Stomach (tissue), 8 donors: ENCODE measurements at regions not wholly inside any gene's neighbourhood (a gene's known extent, or its start where the extent isn't known, plus 50 kb on each side); places are given as distances from the start of the nearest gene placed in this dataset.

Experiments
- DNase-seq, 2 donors: peaks; one replicate each; pipeline versions ENCODE4 v3.0.0 to v3.0.0-alpha.2; 2013 to 2019
- H3K27ac ChIP-seq, 5 donors: fragments of 200-600 bp in 4 of 5; sonication (generic) in 4 of 5; one replicate each; pipeline ENCODE4 v1.5.1; 2013 to 2019; ENCODE audit warnings: mild to moderate bottlenecking in 1 of 5, moderate library complexity in 1 of 5
- H3K27me3 ChIP-seq, 3 donors: fragments of 200-600 bp; sonication (generic); one replicate each; pipeline ENCODE4 v1.5.1; 2017 to 2019; ENCODE audit warnings: mixed run types in 1 of 3
- H3K36me3 ChIP-seq, 4 donors: fragments of 200-600 bp; sonication (generic); 1 replicate in 3 of 4; 2 replicates in 1 of 4; pipeline ENCODE4 v1.5.1; 2016 to 2019
- H3K4me1 ChIP-seq, 4 donors: fragments of 200-600 bp; sonication (generic); one replicate each; pipeline ENCODE4 v1.5.1; 2016 to 2019
- H3K4me3 ChIP-seq, 4 donors: fragments of 200-600 bp; sonication (generic) in 3 of 4; one replicate each; pipeline ENCODE4 v1.5.1; 2016 to 2019; ENCODE audit warnings: mild to moderate bottlenecking in 1 of 4
- H3K9me3 ChIP-seq, 4 donors: fragments of 200-600 bp; sonication (generic); one replicate each; pipeline ENCODE4 v1.5.1; 2016 to 2019
- EP300 ChIP-seq: sonication (generic); formaldehyde crosslinking; IDR thresholded peaks from one replicate; pipeline ENCODE4 v1.6.1; 2017; ENCODE audit warnings: antibody characterized with exemption
- POLR2A ChIP-seq, 4 donors: fragments of 450-650 bp; IDR thresholded peaks; one replicate each; pipeline ENCODE4 v1.6.1; 2016; ENCODE audit warnings: antibody characterized with exemption in 4 of 4, control low read depth in 2 of 4, mild to moderate bottlenecking in 1 of 4, moderate library complexity in 1 of 4
- POLR2AphosphoS5 ChIP-seq, 3 donors: sonication (generic); formaldehyde crosslinking; IDR thresholded peaks; one replicate each; pipeline ENCODE4 v1.6.1; 2016; ENCODE audit warnings: antibody characterized with exemption in 3 of 3
- WGBS, 5 donors: extraction: QIAGEN DNeasy Blood & Tissue Kit in 3 of 5; methylation state at CpG; one replicate each; pipeline versions ENCODE4 v1.1.5 to v1.1.7; 2013 to 2018; 5-methylcytosine and 5-hydroxymethylcytosine counted together
- intact Hi-C: fragments of 100-400 bp; cut with DNase I; formaldehyde crosslinking; loops from one replicate; pipeline ENCODE4 v1.15.1; 2023; ENCODE audit warnings: low total_unique reads
- TF ChIP-seq, protein P1 (sequence below), 7 experiments: fragments of 450-650 bp in 4 of 7; fragments of 200-600 bp in 3 of 7; sonication (generic) in 3 of 7; IDR thresholded peaks; one replicate each; pipeline ENCODE4 v1.5.1; 2016 to 2019; ENCODE audit warnings: antibody characterized with exemption in 7 of 7, control low read depth in 2 of 7, mild to moderate bottlenecking in 1 of 7
- donor health status: healthy with polysubstance abuse.
- donor health status: Bipolar disorder and iron deficiency.
- donor health status: healthy.

DNA sequence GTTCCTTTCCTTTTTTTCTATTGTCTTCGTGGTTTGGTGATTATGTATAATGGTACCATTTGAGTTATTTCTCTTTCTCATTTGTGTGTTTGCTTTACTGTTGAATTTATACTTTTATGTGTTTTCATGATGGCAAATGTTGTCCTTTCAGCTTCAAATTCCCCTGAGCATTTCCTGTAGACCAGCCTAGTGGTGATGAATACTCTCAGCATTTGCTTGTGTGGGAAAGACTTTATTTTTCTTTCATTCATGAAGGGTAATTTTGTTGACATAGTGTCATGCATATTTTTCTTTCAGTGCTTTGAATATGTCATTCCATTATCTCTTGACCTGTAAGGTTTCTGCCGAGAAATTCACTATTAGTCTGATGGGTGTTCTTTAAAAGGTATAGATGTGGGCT, 166.6 kb upstream of the GORAB start:
- Histone ChIP-seq H3K36me3 (no peaks in the 10 kb centered on the region), H3K27me3 (no peaks in the 10 kb centered on the region), H3K9me3 (peaks cover 0 to 15% (median 2%) of the 10 kb centered on the region in 4 donors), H3K4me1 (no peaks in the 10 kb centered on the region), H3K27ac (no peak overlapping the region), H3K4me3 (no peak overlapping the region)
- DNase-seq = no peak
- 48 to 71% (median 65%) methylated on average over 2 of the region's 2 CpGs for WGBS, 5 donors
- TF ChIP-seq, protein P1, sequence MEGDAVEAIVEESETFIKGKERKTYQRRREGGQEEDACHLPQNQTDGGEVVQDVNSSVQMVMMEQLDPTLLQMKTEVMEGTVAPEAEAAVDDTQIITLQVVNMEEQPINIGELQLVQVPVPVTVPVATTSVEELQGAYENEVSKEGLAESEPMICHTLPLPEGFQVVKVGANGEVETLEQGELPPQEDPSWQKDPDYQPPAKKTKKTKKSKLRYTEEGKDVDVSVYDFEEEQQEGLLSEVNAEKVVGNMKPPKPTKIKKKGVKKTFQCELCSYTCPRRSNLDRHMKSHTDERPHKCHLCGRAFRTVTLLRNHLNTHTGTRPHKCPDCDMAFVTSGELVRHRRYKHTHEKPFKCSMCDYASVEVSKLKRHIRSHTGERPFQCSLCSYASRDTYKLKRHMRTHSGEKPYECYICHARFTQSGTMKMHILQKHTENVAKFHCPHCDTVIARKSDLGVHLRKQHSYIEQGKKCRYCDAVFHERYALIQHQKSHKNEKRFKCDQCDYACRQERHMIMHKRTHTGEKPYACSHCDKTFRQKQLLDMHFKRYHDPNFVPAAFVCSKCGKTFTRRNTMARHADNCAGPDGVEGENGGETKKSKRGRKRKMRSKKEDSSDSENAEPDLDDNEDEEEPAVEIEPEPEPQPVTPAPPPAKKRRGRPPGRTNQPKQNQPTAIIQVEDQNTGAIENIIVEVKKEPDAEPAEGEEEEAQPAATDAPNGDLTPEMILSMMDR (IDR thresholded peaks at IDR 0.05) = no peak
- TF ChIP-seq EP300 (no peak), POLR2AphosphoS5 (IDR thresholded peaks at IDR 0.05) (no peak), POLR2A (IDR thresholded peaks at IDR 0.05) (no peak)
- intact Hi-C loops = no loop called here

DNA sequence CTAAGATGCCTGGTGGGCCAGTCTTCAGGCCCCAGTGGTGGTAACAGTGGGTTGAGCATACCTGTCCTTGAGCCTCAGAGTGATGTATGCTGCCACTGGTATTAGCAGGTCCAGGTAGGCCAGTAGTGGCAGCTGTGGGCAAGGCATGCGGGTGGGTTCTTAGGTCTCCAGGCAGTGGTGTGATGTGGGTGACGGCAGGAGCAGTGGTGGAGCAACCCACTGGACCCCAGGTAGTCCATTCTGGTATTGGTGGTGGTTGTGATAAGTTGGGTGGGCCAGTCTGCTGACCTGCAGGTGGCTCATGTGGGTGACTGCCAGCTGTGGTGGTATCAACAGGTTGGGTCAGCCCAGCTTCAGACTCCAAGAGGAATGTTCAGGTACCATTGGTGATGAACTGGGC, 165.0 kb upstream of the GORAB start:
- intact Hi-C loops = no loop called here
- TF ChIP-seq, protein P1 (IDR thresholded peaks at IDR 0.05) = no peak
- TF ChIP-seq POLR2AphosphoS5 (IDR thresholded peaks at IDR 0.05) (no peak), POLR2A (IDR thresholded peaks at IDR 0.05) (no peak), EP300 (no peak)
- Histone ChIP-seq H3K27ac (no peak overlapping the region), H3K9me3 (peaks cover 0 to 16% (median 2%) of the 10 kb centered on the region in 4 donors), H3K4me1 (no peaks in the 10 kb centered on the region), H3K27me3 (no peaks in the 10 kb centered on the region), H3K36me3 (no peaks in the 10 kb centered on the region), H3K4me3 (no peak overlapping the region)
- 73 to 93% (median 80%) methylated on average over 2 of the region's 2 CpGs for WGBS, 5 donors
- DNase-seq = no peak

DNA sequence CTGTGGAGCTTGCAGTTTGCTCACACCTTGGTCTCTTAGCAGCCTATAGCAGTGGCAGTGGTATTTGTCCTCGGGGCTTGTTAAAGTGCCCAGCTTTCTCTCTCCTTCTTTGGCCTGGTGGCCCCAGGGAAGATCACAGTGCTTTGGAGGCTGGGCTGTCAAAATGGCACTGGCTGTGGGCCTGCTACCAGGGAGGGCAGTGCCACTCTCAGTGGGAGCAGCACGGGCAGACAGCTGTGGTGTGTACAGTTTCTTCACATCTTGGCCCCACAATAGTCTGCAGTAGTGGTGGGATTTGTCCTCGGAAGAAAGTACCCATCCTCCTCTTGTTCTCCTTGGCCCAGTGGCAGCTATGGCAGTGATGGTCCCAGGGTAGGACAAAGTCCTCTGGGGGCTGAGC, 164.4 kb upstream of the GORAB start:
- no peak for TF ChIP-seq POLR2AphosphoS5 (IDR thresholded peaks at IDR 0.05)
- TF ChIP-seq EP300 = no peak
- TF ChIP-seq, protein P1 (IDR thresholded peaks at IDR 0.05) = no peak
- TF ChIP-seq POLR2A (IDR thresholded peaks at IDR 0.05) = no peak
- Histone ChIP-seq H3K4me3 (no peak overlapping the region), H3K9me3 (peaks cover 0 to 16% (median under 1%) of the 10 kb centered on the region in 4 donors), H3K4me1 (no peaks in the 10 kb centered on the region), H3K27me3 (no peaks in the 10 kb centered on the region), H3K27ac (no peak overlapping the region), H3K36me3 (no peaks in the 10 kb centered on the region)
- intact Hi-C loops = no loop called here
- 79 to 90% (median 84%) methylated on average over 2 to 3 of the region's 3 CpGs for WGBS, 5 donors
- DNase-seq = no peak

DNA sequence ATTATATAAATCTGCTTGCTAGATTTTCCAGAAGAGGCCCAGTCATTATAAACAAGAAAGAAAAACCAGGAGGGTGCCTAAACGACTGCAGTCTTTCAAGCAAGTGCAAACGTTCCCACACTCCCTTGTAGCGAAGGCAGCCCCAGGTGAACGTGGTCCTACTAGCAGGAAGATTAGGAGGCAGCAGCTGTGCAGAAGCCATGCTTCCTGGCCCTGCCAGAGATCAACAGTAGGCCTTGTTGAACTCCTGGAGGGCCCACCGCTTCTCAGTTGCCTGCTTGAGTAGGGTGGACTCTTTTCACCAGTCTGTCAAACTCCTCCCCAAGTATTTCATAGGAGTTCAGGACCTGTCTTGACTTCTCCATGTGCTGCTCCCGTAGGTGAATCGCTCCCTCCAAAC, 163.0 kb upstream of the GORAB start:
- 54 to 66% (median 59%) methylated on average over 7 of the region's 7 CpGs for WGBS, 5 donors
- no peaks in the 10 kb centered on the region for H3K27me3 ChIP-seq
- no peak overlapping the region for H3K27ac ChIP-seq
- no peak for TF ChIP-seq POLR2A (IDR thresholded peaks at IDR 0.05)
- TF ChIP-seq POLR2AphosphoS5 (IDR thresholded peaks at IDR 0.05) = no peak
- TF ChIP-seq EP300 = no peak
- TF ChIP-seq, protein P1 (IDR thresholded peaks at IDR 0.05) = no peak
- no peak overlapping the region for H3K4me3 ChIP-seq
- DNase-seq = no peak
- H3K36me3 ChIP-seq = no peaks in the 10 kb centered on the region
- H3K9me3 ChIP-seq = peaks cover 0 to 10% (median 0%) of the 10 kb centered on the region in 4 donors
- H3K4me1 ChIP-seq = no peaks in the 10 kb centered on the region
- intact Hi-C loops = no loop called here
